Activated CD8-positive, alpha-beta T cell treated with anti-CD3 and anti-CD28 coated beads for 36 hours (primary cell): ENCODE measurements at regions not wholly inside any gene's neighbourhood (a gene's known extent, or its start where the extent isn't known, plus 50 kb on each side); places are given as distances from the start of the nearest gene placed in this dataset.

ENCODE experiments used
- ATAC-seq: fragments of 200-7000 bp; cut with Tn5 transposase; one replicate; pipeline ENCODE4 v1.10.0; 2021; ENCODE audit warnings: mild to moderate bottlenecking, moderate library complexity
- CTCF ChIA-PET: fragments of 350-600 bp; sonication (Branson Sonifier 250); formaldehyde crosslinking; loops from one replicate; lab custom pipeline; 2021; ENCODE audit warnings: antibody characterized with exemption; lab: Charles Lee
- POLR2A ChIA-PET: fragments of 350-600 bp; sonication (Branson Sonifier 250); formaldehyde crosslinking; loops from one replicate; lab custom pipeline; 2021; ENCODE audit warnings: antibody characterized with exemption; lab: Charles Lee
- DNase-seq: peaks from one replicate; pipeline ENCODE4 v3.0.0-alpha.2; 2020
- H3K27ac Mint-ChIP-seq: one replicate; pipeline ENCODE4 v1.8.0; 2021; ENCODE audit warnings: mild to moderate bottlenecking, mixed read lengths
- H3K27me3 Mint-ChIP-seq: one replicate; pipeline ENCODE4 v1.8.0; 2021; ENCODE audit warnings: mixed read lengths
- H3K36me3 Mint-ChIP-seq: one replicate; pipeline ENCODE4 v1.8.0; 2021; ENCODE audit warnings: low read depth, mixed read lengths
- H3K4me1 Mint-ChIP-seq: one replicate; pipeline ENCODE4 v1.8.0; 2021; ENCODE audit warnings: low read depth, mixed read lengths
- H3K4me3 Mint-ChIP-seq: one replicate; pipeline ENCODE4 v1.8.0; 2021; ENCODE audit warnings: mild to moderate bottlenecking, moderate library complexity, mixed read lengths
- H3K9me3 Mint-ChIP-seq: one replicate; pipeline ENCODE4 v1.8.0; 2021; ENCODE audit warnings: mixed read lengths
- CTCF ChIP-seq: fragments of 200-600 bp; IDR thresholded peaks from one replicate; pipeline ENCODE4 v1.8.0; 2022; ENCODE audit warnings: antibody characterized with exemption, mild to moderate bottlenecking
- intact Hi-C: fragments of 100-400 bp; cut with micrococcal nuclease; formaldehyde crosslinking; loops from one replicate; pipeline ENCODE4 v1.10.0; 2022

- CTCF ChIA-PET: no interaction called here
- Mint-ChIP-seq H3K27ac (no peak overlapping the region), H3K36me3 (no peaks in the 10 kb centered on the region), H3K4me3 (no peak overlapping the region), H3K27me3 (no peaks in the 10 kb centered on the region), H3K9me3 (no peaks in the 10 kb centered on the region), H3K4me1 (no peaks in the 10 kb centered on the region)
- no peak for ATAC-seq
- no peak for DNase-seq
- no peak for TF ChIP-seq CTCF
- intact Hi-C loops: no loop called here
- POLR2A ChIA-PET: no interaction called here
These were observed 151.0 kb downstream of the VCX3A start for GRCh38 chrX:6383917-6384316.

- H3K4me1 Mint-ChIP-seq: no peaks in the 10 kb centered on the region
- H3K9me3 Mint-ChIP-seq: no peaks in the 10 kb centered on the region
- no peaks in the 10 kb centered on the region for H3K27me3 Mint-ChIP-seq
- H3K36me3 Mint-ChIP-seq: no peaks in the 10 kb centered on the region
- POLR2A ChIA-PET: no interaction called here
- DNase-seq: no peak
- no peak for ATAC-seq
- no peak overlapping the region for H3K27ac Mint-ChIP-seq
- CTCF ChIA-PET: no interaction called here
- intact Hi-C loops: no loop called here
- no peak for TF ChIP-seq CTCF
- H3K4me3 Mint-ChIP-seq: no peak overlapping the region
These were observed 151.4 kb downstream of the VCX3A start for GRCh38 chrX:6383488-6383887.

GRCh38 chrX:6382284-6382683 is 152.6 kb downstream of the VCX3A start:
- H3K27ac Mint-ChIP-seq: no peak overlapping the region
- no peak overlapping the region for H3K4me3 Mint-ChIP-seq
- H3K36me3 Mint-ChIP-seq: no peaks in the 10 kb centered on the region
- ChIA-PET CTCF (no interaction called here), POLR2A (no interaction called here)
- H3K27me3 Mint-ChIP-seq: no peaks in the 10 kb centered on the region
- intact Hi-C loops: no loop called here
- DNase-seq (no peak), ATAC-seq (no peak)
- no peaks in the 10 kb centered on the region for H3K4me1 Mint-ChIP-seq
- TF ChIP-seq CTCF: no peak
- H3K9me3 Mint-ChIP-seq: no peaks in the 10 kb centered on the region

- no peaks in the 10 kb centered on the region for H3K36me3 Mint-ChIP-seq
- no peak for DNase-seq
- no peaks in the 10 kb centered on the region for H3K9me3 Mint-ChIP-seq
- ChIA-PET CTCF (no interaction called here), POLR2A (no interaction called here)
- intact Hi-C loops: no loop called here
- no peaks in the 10 kb centered on the region for H3K4me1 Mint-ChIP-seq
- TF ChIP-seq CTCF: no peak
- H3K4me3 Mint-ChIP-seq: no peak overlapping the region
- H3K27ac Mint-ChIP-seq: no peak overlapping the region
- ATAC-seq: no peak
- no peaks in the 10 kb centered on the region for H3K27me3 Mint-ChIP-seq
These were observed 148.6 kb upstream of the NLGN4X start for GRCh38 chrX:6377103-6377764.

GRCh38 chrX:6374556-6374955 is 145.9 kb upstream of the NLGN4X start:
- ChIA-PET CTCF (no interaction called here), POLR2A (no interaction called here)
- Mint-ChIP-seq H3K27ac (no peak overlapping the region), H3K27me3 (no peaks in the 10 kb centered on the region), H3K9me3 (no peaks in the 10 kb centered on the region), H3K4me3 (no peak overlapping the region), H3K36me3 (no peaks in the 10 kb centered on the region), H3K4me1 (no peaks in the 10 kb centered on the region)
- intact Hi-C loops: no loop called here
- no peak for TF ChIP-seq CTCF
- ATAC-seq (no peak), DNase-seq (no peak)
